SK-N-SH (cell line): ENCODE measurements at regions not wholly inside any gene's neighbourhood (a gene's known extent, or its start where the extent isn't known, plus 50 kb on each side); places are given as distances from the start of the nearest gene placed in this dataset.
"Not testable (repeated sequence)": the region's sequence is repeated elsewhere in the genome, so short reads cannot be mapped to it uniquely, and the experiment has no call there.

Experiments
- CTCF ChIA-PET: fragments of 300-600, 350-600 bp; formaldehyde crosslinking; extraction: SDS; loops from one replicate; lab custom pipeline; 2021; lab: Yijun Ruan, JAX
- POLR2A ChIA-PET: fragments of 350-600 bp; sonication (Branson Sonifier 250); formaldehyde crosslinking; extraction: SDS; loops from one replicate; lab custom pipeline; 2020; ENCODE audit warnings: antibody characterized with exemption, inconsistent platforms; lab: Yijun Ruan, JAX
- DNase-seq: peaks from one replicate; pipeline ENCODE4 v3.0.0; 2012
- H2AFZ ChIP-seq: fragments of 200-600 bp; sonication (generic); 2 replicates; pipeline ENCODE4 v1.8.1; 2016; ENCODE audit warnings: antibody characterized with exemption, mild to moderate bottlenecking, low read depth
- H3F3A ChIP-seq: fragments of 200-600 bp; sonication (generic); replicated peaks from 2 replicates; pipeline ENCODE3; 2016; ENCODE audit warnings: antibody characterized with exemption, mild to moderate bottlenecking; ENCODE audit not compliant: insufficient read depth
- H3K27ac ChIP-seq, 2 experiments: fragments of 200-500 bp in 1 of 2; fragments of 200-600 bp in 1 of 2; sonication (Bioruptor generic) in 1 of 2; sonication (generic), shearing (Covaris generic) in 1 of 2; 2 replicates each; pipeline versions ENCODE4 v1.5.1 to v1.6.1; 2014 to 2016; ENCODE audit warnings: low read depth in 2 of 2, inconsistent platforms in 1 of 2, low read length in 1 of 2, mild to moderate bottlenecking in 1 of 2, mixed read lengths in 1 of 2
- H3K27me3 ChIP-seq: fragments of 200-600 bp; sonication (generic), shearing (Covaris generic); 2 replicates; pipeline ENCODE4 v1.6.1; 2016; ENCODE audit warnings: mixed run types; ENCODE audit not compliant: insufficient read depth
- H3K36me3 ChIP-seq, 2 experiments: fragments of 200-500 bp in 1 of 2; fragments of 200-600 bp in 1 of 2; sonication (Bioruptor generic) in 1 of 2; sonication (generic) in 1 of 2; replicated peaks in 1 of 2; 2 replicates each; pipeline versions ENCODE3 to v1.5.1; 2014 to 2016; ENCODE audit warnings: low read length in 1 of 2, mild to moderate bottlenecking in 1 of 2; ENCODE audit not compliant: insufficient read depth in 2 of 2, control insufficient read depth in 1 of 2
- H3K4me1 ChIP-seq, 2 experiments: fragments of 200-500 bp in 1 of 2; fragments of 200-600 bp in 1 of 2; sonication (Bioruptor generic) in 1 of 2; sonication (generic), shearing (Covaris generic) in 1 of 2; 2 replicates each; pipeline versions ENCODE4 v1.5.1 to v1.6.1; 2014 to 2016; ENCODE audit warnings: low read depth in 1 of 2, low read length in 1 of 2, mixed run types in 1 of 2; ENCODE audit not compliant: insufficient read depth in 2 of 2, control insufficient read depth in 1 of 2
- H3K4me2 ChIP-seq: fragments of 200-600 bp; sonication (generic), shearing (Covaris generic); 2 replicates; pipeline ENCODE4 v1.6.1; 2017; ENCODE audit warnings: mixed run types
- H3K4me3 ChIP-seq, 2 experiments: fragments of 200-500 bp in 1 of 2; fragments of 200-600 bp in 1 of 2; sonication (Bioruptor generic) in 1 of 2; sonication (generic), shearing (Covaris generic) in 1 of 2; 2 replicates each; pipeline versions ENCODE4 v1.5.1 to v1.8.1; 2014 to 2016; ENCODE audit warnings: low read depth in 2 of 2, inconsistent platforms in 1 of 2, low read length in 1 of 2, mild to moderate bottlenecking in 1 of 2, mixed read lengths in 1 of 2, moderate library complexity in 1 of 2
- H3K79me2 ChIP-seq: fragments of 200-600 bp; sonication (generic); 2 replicates; pipeline ENCODE4 v1.8.1; 2017; ENCODE audit warnings: mild to moderate bottlenecking; ENCODE audit not compliant: insufficient read depth
- H3K9ac ChIP-seq: fragments of 200-600 bp; sonication (generic); 2 replicates; pipeline ENCODE4 v1.6.1; 2017; ENCODE audit warnings: mixed run types
- H3K9me2 ChIP-seq: fragments of 200-600 bp; sonication (generic); 2 replicates; pipeline ENCODE4 v1.6.1; 2017; ENCODE audit warnings: mixed run types
- H3K9me3 ChIP-seq: fragments of 200-600 bp; sonication (generic); 2 replicates; pipeline ENCODE4 v1.6.1; 2017; ENCODE audit warnings: mixed run types, mild to moderate bottlenecking, moderate library complexity
- H4K20me1 ChIP-seq: fragments of 200-600 bp; sonication (generic); 2 replicates; pipeline ENCODE4 v1.6.1; 2017; ENCODE audit warnings: mild to moderate bottlenecking, mixed run types; ENCODE audit not compliant: insufficient read depth
- ELF1 ChIP-seq: IDR thresholded peaks from 2 replicates; pipeline ENCODE4 v1.4.0; 2012
- EP300 ChIP-seq, 2 experiments: IDR thresholded peaks; 2 replicates each; pipeline versions ENCODE4 v1.4.0 to v1.6.1; 2012; ENCODE audit warnings: borderline replicate concordance in 1 of 2, low read depth in 1 of 2, low read length in 1 of 2
- EZH2phosphoT487 ChIP-seq: fragments of 200-600 bp; sonication (generic); IDR thresholded peaks from 2 replicates; pipeline ENCODE4 v1.6.1; 2017; ENCODE audit warnings: low read depth, mixed run types, mild to moderate bottlenecking, antibody characterized with exemption, moderate library complexity, borderline replicate concordance
- GABPA ChIP-seq: IDR thresholded peaks from 2 replicates; pipeline ENCODE4 v1.4.0; 2012; ENCODE audit warnings: low read depth, mild to moderate bottlenecking
- POLR2AphosphoS5 ChIP-seq: IDR thresholded peaks from 2 replicates; pipeline ENCODE4 v1.6.1; 2012; ENCODE audit warnings: low read depth, low read length
- RXRA ChIP-seq: IDR thresholded peaks from 2 replicates; pipeline ENCODE4 v1.4.0; 2012; ENCODE audit warnings: low read depth, mild to moderate bottlenecking, borderline replicate concordance
- SIN3A ChIP-seq: IDR thresholded peaks from 2 replicates; pipeline ENCODE4 v1.6.1; 2012; ENCODE audit warnings: low read depth, mild to moderate bottlenecking, low read length, moderate library complexity, borderline replicate concordance
- TCF12 ChIP-seq: IDR thresholded peaks from 2 replicates; pipeline ENCODE4 v1.4.0; 2012
- TEAD4 ChIP-seq: IDR thresholded peaks from 2 replicates; pipeline ENCODE4 v1.4.0; 2012; ENCODE audit warnings: mild to moderate bottlenecking, borderline replicate concordance; ENCODE audit not compliant: insufficient read depth
- YY1 ChIP-seq: IDR thresholded peaks from 2 replicates; pipeline ENCODE4 v1.4.0; 2012; ENCODE audit warnings: low read depth, mild to moderate bottlenecking
- WGBS: methylation state at CpG from one replicate; pipeline ENCODE4 v1.1.6; 2017; ENCODE audit warnings: low lambda C conversion rate; 5-methylcytosine and 5-hydroxymethylcytosine counted together
- TF ChIP-seq, protein P1 (sequence below): IDR thresholded peaks from 2 replicates; pipeline ENCODE4 v1.4.0; 2012; ENCODE audit warnings: low read depth, borderline replicate concordance
- TF ChIP-seq, protein P2 (sequence below): IDR thresholded peaks from 2 replicates; pipeline ENCODE4 v1.4.0; 2012; ENCODE audit warnings: low read depth, borderline replicate concordance

DNA sequence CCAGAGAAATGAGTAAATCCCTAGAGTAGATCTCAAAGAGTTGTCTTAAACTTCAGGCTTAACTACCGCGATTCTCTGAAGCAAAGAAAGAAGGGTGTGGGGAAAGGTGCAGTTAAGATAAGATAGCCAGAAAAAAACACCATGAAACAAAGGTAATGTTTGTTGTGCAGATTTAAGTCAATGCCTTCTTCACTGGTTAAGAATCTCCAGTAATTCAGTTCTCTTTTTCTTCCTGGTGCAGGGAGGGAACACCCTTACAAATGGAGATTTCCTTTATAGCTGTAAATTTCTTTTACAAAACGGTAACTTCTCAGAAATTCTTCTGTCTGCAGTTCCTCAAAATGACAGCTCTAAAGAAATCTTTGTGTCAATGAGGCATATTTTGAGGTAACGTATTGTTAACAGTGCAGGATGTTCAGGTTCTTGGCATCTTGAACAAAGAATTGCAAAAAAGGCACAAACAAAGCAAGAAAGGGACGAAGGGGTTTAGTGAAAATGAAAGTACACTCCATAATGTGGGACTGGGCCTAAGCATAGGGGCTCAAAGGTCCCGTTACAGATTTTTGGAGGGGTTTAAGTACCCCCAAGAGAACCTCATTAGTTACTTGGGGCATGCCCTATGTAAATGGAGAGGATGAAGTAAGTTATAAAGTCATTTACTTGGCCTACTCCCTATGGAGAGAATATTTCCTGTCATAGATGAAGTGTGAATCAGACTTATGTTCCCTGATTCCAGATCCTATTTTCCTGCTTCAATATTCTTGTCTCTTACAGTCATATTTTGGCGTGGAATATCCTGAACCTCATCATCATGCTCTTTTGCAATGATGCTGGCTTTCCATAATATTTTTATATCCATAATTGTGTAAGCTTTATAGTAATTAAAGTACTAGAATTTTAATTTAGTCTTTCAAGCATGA lies 492.0 kb downstream of the PCDH11X start:
- Histone ChIP-seq H3K27ac (no peak overlapping the region), H3K4me3 (peak overlapping the region in 1 of 2 experiments; percentile 17; a peak in 1 of 4 replicates), H2AFZ (peak overlapping the region; percentile 57)
- TF ChIP-seq, protein P1, sequence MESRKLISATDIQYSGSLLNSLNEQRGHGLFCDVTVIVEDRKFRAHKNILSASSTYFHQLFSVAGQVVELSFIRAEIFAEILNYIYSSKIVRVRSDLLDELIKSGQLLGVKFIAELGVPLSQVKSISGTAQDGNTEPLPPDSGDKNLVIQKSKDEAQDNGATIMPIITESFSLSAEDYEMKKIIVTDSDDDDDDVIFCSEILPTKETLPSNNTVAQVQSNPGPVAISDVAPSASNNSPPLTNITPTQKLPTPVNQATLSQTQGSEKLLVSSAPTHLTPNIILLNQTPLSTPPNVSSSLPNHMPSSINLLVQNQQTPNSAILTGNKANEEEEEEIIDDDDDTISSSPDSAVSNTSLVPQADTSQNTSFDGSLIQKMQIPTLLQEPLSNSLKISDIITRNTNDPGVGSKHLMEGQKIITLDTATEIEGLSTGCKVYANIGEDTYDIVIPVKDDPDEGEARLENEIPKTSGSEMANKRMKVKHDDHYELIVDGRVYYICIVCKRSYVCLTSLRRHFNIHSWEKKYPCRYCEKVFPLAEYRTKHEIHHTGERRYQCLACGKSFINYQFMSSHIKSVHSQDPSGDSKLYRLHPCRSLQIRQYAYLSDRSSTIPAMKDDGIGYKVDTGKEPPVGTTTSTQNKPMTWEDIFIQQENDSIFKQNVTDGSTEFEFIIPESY = no peak
- TF ChIP-seq GABPA = no peak
- no peak for TF ChIP-seq EP300 (IDR thresholded peaks at IDR 0.05; ENCODE audit: borderline replicate concordance in 1 of 2, low read depth in 1 of 2, low read length in 1 of 2)
- TF ChIP-seq RXRA = no peak
- no peak for TF ChIP-seq SIN3A
- TF ChIP-seq POLR2AphosphoS5 = no peak
- no peak for TF ChIP-seq EZH2phosphoT487
- TF ChIP-seq, protein P2, sequence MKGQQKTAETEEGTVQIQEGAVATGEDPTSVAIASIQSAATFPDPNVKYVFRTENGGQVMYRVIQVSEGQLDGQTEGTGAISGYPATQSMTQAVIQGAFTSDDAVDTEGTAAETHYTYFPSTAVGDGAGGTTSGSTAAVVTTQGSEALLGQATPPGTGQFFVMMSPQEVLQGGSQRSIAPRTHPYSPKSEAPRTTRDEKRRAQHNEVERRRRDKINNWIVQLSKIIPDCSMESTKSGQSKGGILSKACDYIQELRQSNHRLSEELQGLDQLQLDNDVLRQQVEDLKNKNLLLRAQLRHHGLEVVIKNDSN = no peak
- TF ChIP-seq YY1 = no peak
- no peak for TF ChIP-seq TCF12
- TF ChIP-seq ELF1 = no peak
- TF ChIP-seq TEAD4 = no peak
- TF ChIP-seq, all 33 proteins: peak for 0
- Histone ChIP-seq H3K9me2 (no peaks in the 10 kb centered on the region), H3K79me2 (no peaks in the 10 kb centered on the region), H3K36me3 (no peaks in the 10 kb centered on the region), H3F3A (no peaks in the 10 kb centered on the region), H3K27me3 (no peaks in the 10 kb centered on the region; the same call in 1 of the 2 replicates), H4K20me1 (no peaks in the 10 kb centered on the region), H3K4me1 (no peaks in the 10 kb centered on the region), H3K9ac (no peak overlapping the region), H3K4me2 (peak overlapping the region; percentile 52; the same call in 1 of the 2 replicates), H3K9me3 (no peaks in the 10 kb centered on the region)
- no peak for DNase-seq
- ChIA-PET POLR2A (no interaction called here), CTCF (no interaction called here)
- WGBS = 7% methylated on average over 7 of the region's 7 CpGs

DNA sequence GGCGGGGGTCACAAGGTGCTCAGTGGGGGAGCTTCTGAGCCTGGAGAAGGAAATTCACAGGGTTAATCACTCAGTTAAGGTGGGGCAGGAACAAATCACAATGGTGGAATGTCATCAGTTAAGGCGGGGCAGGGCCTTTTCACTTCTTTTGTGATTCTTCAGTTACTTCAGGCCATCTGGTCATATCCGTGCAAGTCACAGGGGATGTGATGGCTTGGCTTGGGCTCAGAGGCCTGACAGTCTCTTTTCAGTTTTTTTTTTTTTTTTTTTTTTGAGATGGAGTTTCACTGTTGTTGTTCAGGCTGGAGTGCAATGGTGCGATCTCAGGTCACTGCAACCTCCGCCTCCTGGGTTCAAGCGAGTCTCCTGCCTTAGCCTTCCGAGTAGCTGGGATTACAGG lies 499.4 kb downstream of the PCDH11X start:
- H3K9ac ChIP-seq, H3K27ac ChIP-seq, H3K4me3 ChIP-seq, H3F3A ChIP-seq, H3K9me2 ChIP-seq, H2AFZ ChIP-seq, H3K4me2 ChIP-seq, DNase-seq, H3K4me1 ChIP-seq, POLR2A ChIA-PET, H3K27me3 ChIP-seq, H3K9me3 ChIP-seq, H4K20me1 ChIP-seq, H3K36me3 ChIP-seq, CTCF ChIA-PET, H3K79me2 ChIP-seq: not testable (repeated sequence)
- 50% methylated on average over 7 of the region's 7 CpGs for WGBS

DNA sequence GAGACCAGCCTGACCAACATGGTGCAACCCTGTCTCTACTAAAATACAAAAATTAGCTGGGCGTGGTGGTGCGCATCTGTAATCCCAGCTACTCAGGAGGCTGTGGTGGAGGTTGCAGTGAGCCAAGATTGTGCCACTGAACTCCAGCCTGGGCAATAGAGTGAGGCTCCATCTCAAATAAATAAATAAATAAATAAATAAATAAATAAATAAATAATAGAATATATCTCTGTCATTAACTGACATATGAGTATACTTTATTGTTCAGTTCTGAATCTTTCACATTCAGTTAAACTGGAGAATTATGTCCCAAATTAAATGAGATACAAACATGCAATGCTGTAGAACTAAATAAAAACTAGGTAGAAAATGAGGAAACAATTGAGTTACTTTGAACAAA lies 501.2 kb downstream of the PCDH11X start:
- H2AFZ ChIP-seq, H3K9me2 ChIP-seq, H3K79me2 ChIP-seq, H3K9me3 ChIP-seq, H4K20me1 ChIP-seq, H3K27ac ChIP-seq, H3F3A ChIP-seq, H3K9ac ChIP-seq, H3K4me1 ChIP-seq, POLR2A ChIA-PET, CTCF ChIA-PET, H3K4me2 ChIP-seq, H3K27me3 ChIP-seq, H3K4me3 ChIP-seq, DNase-seq, H3K36me3 ChIP-seq: not testable (repeated sequence)
- WGBS = 24% methylated on average over 2 of the region's 2 CpGs
